Karpas-422 (cell line): ENCODE measurements at regions not wholly inside any gene's neighbourhood (a gene's known extent, or its start where the extent isn't known, plus 50 kb on each side); places are given as distances from the start of the nearest gene placed in this dataset.

Experiments
- DNase-seq: peaks from one replicate; pipeline ENCODE4 v3.0.0-alpha.2; 2015
- H2AFZ ChIP-seq: fragments of 200-600 bp; sonication (generic); 2 replicates; pipeline ENCODE4 v1.6.1; 2014; ENCODE audit warnings: antibody characterized with exemption, low read length, mixed read lengths
- H3K27ac ChIP-seq: fragments of 200-600 bp; sonication (generic); 2 replicates; pipeline ENCODE4 v1.5.1; 2014; ENCODE audit warnings: mild to moderate bottlenecking, low read length, moderate library complexity
- H3K27me3 ChIP-seq: fragments of 200-600 bp; sonication (generic); 2 replicates; pipeline ENCODE4 v1.6.1; 2014; ENCODE audit warnings: low read length, mixed read lengths
- H3K36me3 ChIP-seq: fragments of 200-600 bp; sonication (generic); 2 replicates; pipeline ENCODE4 v1.6.1; 2014; ENCODE audit warnings: low read length, mixed read lengths; ENCODE audit not compliant: insufficient read depth
- H3K4me1 ChIP-seq: fragments of 200-600 bp; sonication (generic); 2 replicates; pipeline ENCODE4 v1.6.1; 2014; ENCODE audit warnings: mild to moderate bottlenecking, low read length, mixed read lengths
- H3K4me2 ChIP-seq: fragments of 200-600 bp; sonication (generic); 2 replicates; pipeline ENCODE4 v1.6.1; 2014; ENCODE audit warnings: low read length, low read depth, mild to moderate bottlenecking; ENCODE audit not compliant: poor library complexity, severe bottlenecking
- H3K4me3 ChIP-seq: fragments of 200-600 bp; sonication (generic); 2 replicates; pipeline ENCODE4 v1.5.1; 2014; ENCODE audit warnings: mild to moderate bottlenecking, antibody characterized with exemption, low read length, mixed read lengths
- H3K79me2 ChIP-seq: fragments of 200-600 bp; sonication (generic); 2 replicates; pipeline ENCODE4 v1.6.1; 2014; ENCODE audit warnings: mild to moderate bottlenecking, low read length, mixed read lengths
- H3K9ac ChIP-seq: fragments of 200-600 bp; sonication (generic); 2 replicates; pipeline ENCODE4 v1.6.0; 2014; ENCODE audit warnings: low read length
- H3K9me2 ChIP-seq: fragments of 200-600 bp; sonication (generic), shearing (Covaris generic); replicated peaks from 2 replicates; pipeline ENCODE4 v1.6.0; 2014; ENCODE audit warnings: mild to moderate bottlenecking, low read length, moderate library complexity; ENCODE audit not compliant: insufficient read depth
- H3K9me3 ChIP-seq: fragments of 300-700, 200-600 bp; sonication (generic); 2 replicates; pipeline ENCODE4 v1.6.1; 2014; ENCODE audit warnings: low read length, mixed read lengths
- H4K20me1 ChIP-seq: fragments of 200-600 bp; sonication (generic); 2 replicates; pipeline ENCODE4 v1.6.1; 2014; ENCODE audit warnings: mild to moderate bottlenecking, antibody characterized with exemption, low read length, low read depth; ENCODE audit not compliant: insufficient read depth

GRCh38 chr3:42027571-42027970, 63.6 kb upstream of the TRAK1 start:
- H2AFZ ChIP-seq = no peak overlapping the region
- no peaks in the 10 kb centered on the region for H3K9me3 ChIP-seq
- no peaks in the 10 kb centered on the region for H3K36me3 ChIP-seq
- no peak overlapping the region for H3K9ac ChIP-seq
- H4K20me1 ChIP-seq = peaks cover 24% of the 10 kb centered on the region; the same call in 1 of the 2 replicates
- no peaks in the 10 kb centered on the region for H3K9me2 ChIP-seq
- DNase-seq = no peak
- H3K4me3 ChIP-seq = no peak overlapping the region
- no peaks in the 10 kb centered on the region for H3K27me3 ChIP-seq
- no peak overlapping the region for H3K27ac ChIP-seq
- no peak overlapping the region for H3K4me2 ChIP-seq
- H3K4me1 ChIP-seq = peaks cover 49% of the 10 kb centered on the region
- peaks cover 96% of the 10 kb centered on the region for H3K79me2 ChIP-seq

- H2AFZ ChIP-seq = no peak overlapping the region
- peak overlapping the region; percentile 24 for H3K4me3 ChIP-seq
- no peaks in the 10 kb centered on the region for H3K36me3 ChIP-seq
- H3K9ac ChIP-seq = peak overlapping the region; percentile 35
- peaks cover 61% of the 10 kb centered on the region for H3K4me1 ChIP-seq
- H3K79me2 ChIP-seq = peaks cover 96% of the 10 kb centered on the region
- H3K9me3 ChIP-seq = no peaks in the 10 kb centered on the region
- H3K9me2 ChIP-seq = no peaks in the 10 kb centered on the region
- no peaks in the 10 kb centered on the region for H3K27me3 ChIP-seq
- DNase-seq = peak; percentile 72
- peak overlapping the region; percentile 72 for H3K4me2 ChIP-seq
- H3K27ac ChIP-seq = peak overlapping the region; percentile 63
- H4K20me1 ChIP-seq = peaks cover 41% of the 10 kb centered on the region; the same call in 1 of the 2 replicates
Measured at GRCh38 chr3:42025370-42026138, 63.7 kb upstream of the ULK4 start.

DNA sequence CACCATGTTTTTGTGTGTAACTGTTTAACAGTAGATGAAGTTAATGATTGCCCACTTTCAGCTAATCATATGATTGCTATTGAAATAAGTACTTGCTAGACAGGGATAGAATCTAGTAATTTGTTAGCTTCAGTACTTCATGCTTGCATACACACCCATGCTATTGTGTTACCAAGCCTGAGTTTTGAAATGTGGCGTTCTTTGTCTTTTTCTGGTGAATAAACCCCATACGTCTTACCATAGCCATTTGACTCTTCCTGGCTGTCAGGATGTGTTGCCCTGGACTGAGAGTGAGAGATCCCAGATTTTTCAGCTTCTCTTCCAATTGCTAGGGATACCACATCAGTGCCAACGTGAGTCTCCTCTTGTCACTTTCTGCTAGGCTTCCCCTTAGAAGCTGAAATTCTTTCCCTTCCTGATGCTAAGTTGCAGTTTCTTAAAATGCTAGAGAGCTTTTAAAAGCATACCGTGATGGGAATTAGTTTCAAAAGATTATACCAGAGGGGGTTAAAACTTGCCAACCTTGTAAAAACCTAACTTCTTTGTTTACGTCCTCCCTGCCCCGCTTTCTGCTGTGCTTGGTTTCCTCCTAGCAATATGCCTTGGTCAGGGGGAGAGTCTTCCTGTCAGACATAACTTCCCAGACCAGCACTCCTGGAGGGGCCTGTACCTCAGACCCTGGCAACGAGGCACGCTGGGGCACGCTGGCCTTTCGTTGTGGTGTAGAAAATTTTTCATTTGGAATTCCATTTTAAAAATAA, 62.9 kb upstream of the ULK4 start:
- peak overlapping the region; percentile 72 for H3K4me2 ChIP-seq
- H3K9me3 ChIP-seq = no peaks in the 10 kb centered on the region
- H3K79me2 ChIP-seq = peaks cover 100% of the 10 kb centered on the region
- H3K36me3 ChIP-seq = no peaks in the 10 kb centered on the region
- H3K27me3 ChIP-seq = no peaks in the 10 kb centered on the region
- no peak overlapping the region for H2AFZ ChIP-seq
- peak overlapping the region; percentile 63 for H3K27ac ChIP-seq
- H4K20me1 ChIP-seq = peaks cover 46% of the 10 kb centered on the region; the same call in 1 of the 2 replicates
- peak overlapping the region; percentile 35 for H3K9ac ChIP-seq
- peaks cover 66% of the 10 kb centered on the region for H3K4me1 ChIP-seq
- no peaks in the 10 kb centered on the region for H3K9me2 ChIP-seq
- no peak for DNase-seq
- H3K4me3 ChIP-seq = peak overlapping the region; percentile 24

- Histone ChIP-seq H3K9me2 (no peaks in the 10 kb centered on the region), H4K20me1 (peaks cover 50% of the 10 kb centered on the region; the same call in 1 of the 2 replicates), H3K9ac (no peak overlapping the region), H3K4me3 (no peak overlapping the region), H3K4me2 (peak overlapping the region; percentile 11), H3K27me3 (no peaks in the 10 kb centered on the region), H3K4me1 (peaks cover 79% of the 10 kb centered on the region), H3K9me3 (no peaks in the 10 kb centered on the region), H3K36me3 (no peaks in the 10 kb centered on the region), H3K27ac (no peak overlapping the region), H2AFZ (no peak overlapping the region), H3K79me2 (peaks cover 100% of the 10 kb centered on the region)
- no peak for DNase-seq
Measured at GRCh38 chr3:42023380-42023779, 61.5 kb upstream of the ULK4 start.

DNA sequence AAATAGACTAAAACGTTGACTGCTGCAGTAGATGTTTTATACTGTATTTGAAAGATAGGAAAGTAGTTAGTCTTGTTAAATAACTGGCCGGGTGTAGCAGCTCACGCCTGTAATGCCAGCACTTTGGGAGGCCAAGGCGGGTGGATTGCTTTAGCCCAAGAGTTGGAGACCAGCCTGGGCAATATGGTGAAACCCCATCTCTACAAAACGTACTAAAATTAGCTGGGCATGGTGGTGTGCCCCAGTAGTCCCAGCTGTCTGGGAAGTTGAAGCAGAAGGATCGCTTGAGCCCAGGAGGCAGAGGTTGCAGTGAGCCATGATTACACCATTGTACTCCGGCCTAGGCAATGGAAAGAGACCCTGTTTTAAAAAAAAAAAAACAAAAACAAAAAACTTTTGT, 60.5 kb upstream of the ULK4 start:
- peaks cover 100% of the 10 kb centered on the region for H3K79me2 ChIP-seq
- H3K9ac ChIP-seq = no peak overlapping the region
- no peaks in the 10 kb centered on the region for H3K9me2 ChIP-seq
- DNase-seq = no peak
- H3K4me3 ChIP-seq = no peak overlapping the region
- H3K9me3 ChIP-seq = no peaks in the 10 kb centered on the region
- no peak overlapping the region for H2AFZ ChIP-seq
- H3K4me2 ChIP-seq = no peak overlapping the region
- no peaks in the 10 kb centered on the region for H3K27me3 ChIP-seq
- H3K36me3 ChIP-seq = no peaks in the 10 kb centered on the region
- H3K4me1 ChIP-seq = peaks cover 89% of the 10 kb centered on the region
- H4K20me1 ChIP-seq = peaks cover 56% of the 10 kb centered on the region; the same call in 1 of the 2 replicates
- peak overlapping the region; percentile 7; the same call in 1 of the 2 replicates for H3K27ac ChIP-seq

- Histone ChIP-seq H3K4me1 (peaks cover 99% of the 10 kb centered on the region), H3K4me2 (peak overlapping the region; percentile 1), H3K9ac (no peak overlapping the region), H4K20me1 (peaks cover 69% of the 10 kb centered on the region), H3K36me3 (no peaks in the 10 kb centered on the region), H2AFZ (no peak overlapping the region), H3K4me3 (no peak overlapping the region), H3K27me3 (no peaks in the 10 kb centered on the region), H3K27ac (peak overlapping the region; percentile 28; the same call in 1 of the 2 replicates), H3K9me3 (no peaks in the 10 kb centered on the region), H3K9me2 (no peaks in the 10 kb centered on the region), H3K79me2 (peaks cover 100% of the 10 kb centered on the region)
- no peak for DNase-seq
Measured at GRCh38 chr3:42020684-42021307, 58.9 kb upstream of the ULK4 start.

DNA sequence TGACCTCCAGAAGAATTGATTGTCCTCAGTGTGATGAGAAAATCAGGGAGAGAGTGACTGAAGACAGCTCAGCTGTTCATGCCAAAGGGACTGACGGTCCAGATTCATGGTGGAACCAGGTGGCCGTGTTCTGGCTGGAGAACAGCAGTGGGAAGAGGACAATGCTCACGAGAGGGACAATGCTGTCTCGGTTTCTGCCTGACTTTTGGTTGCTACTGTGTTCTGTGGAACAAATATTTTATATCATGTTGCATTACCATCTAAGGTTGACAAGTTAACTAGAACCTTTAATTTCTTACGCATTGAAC, 58.0 kb upstream of the ULK4 start:
- peaks cover 73% of the 10 kb centered on the region for H4K20me1 ChIP-seq
- H3K4me3 ChIP-seq = no peak overlapping the region
- no peaks in the 10 kb centered on the region for H3K27me3 ChIP-seq
- H3K4me1 ChIP-seq = peaks cover 99% of the 10 kb centered on the region
- no peak overlapping the region for H2AFZ ChIP-seq
- peak overlapping the region; percentile 17 for H3K4me2 ChIP-seq
- H3K9me3 ChIP-seq = no peaks in the 10 kb centered on the region
- H3K9me2 ChIP-seq = no peaks in the 10 kb centered on the region
- H3K36me3 ChIP-seq = no peaks in the 10 kb centered on the region
- DNase-seq = no peak
- H3K9ac ChIP-seq = no peak overlapping the region
- peaks cover 100% of the 10 kb centered on the region for H3K79me2 ChIP-seq
- no peak overlapping the region for H3K27ac ChIP-seq
